ENCODE measurements at regions not wholly inside any gene's neighbourhood (a gene's known extent, or its start where the extent isn't known, plus 50 kb on each side); places are given as distances from the start of the nearest gene placed in this dataset.

DNA sequence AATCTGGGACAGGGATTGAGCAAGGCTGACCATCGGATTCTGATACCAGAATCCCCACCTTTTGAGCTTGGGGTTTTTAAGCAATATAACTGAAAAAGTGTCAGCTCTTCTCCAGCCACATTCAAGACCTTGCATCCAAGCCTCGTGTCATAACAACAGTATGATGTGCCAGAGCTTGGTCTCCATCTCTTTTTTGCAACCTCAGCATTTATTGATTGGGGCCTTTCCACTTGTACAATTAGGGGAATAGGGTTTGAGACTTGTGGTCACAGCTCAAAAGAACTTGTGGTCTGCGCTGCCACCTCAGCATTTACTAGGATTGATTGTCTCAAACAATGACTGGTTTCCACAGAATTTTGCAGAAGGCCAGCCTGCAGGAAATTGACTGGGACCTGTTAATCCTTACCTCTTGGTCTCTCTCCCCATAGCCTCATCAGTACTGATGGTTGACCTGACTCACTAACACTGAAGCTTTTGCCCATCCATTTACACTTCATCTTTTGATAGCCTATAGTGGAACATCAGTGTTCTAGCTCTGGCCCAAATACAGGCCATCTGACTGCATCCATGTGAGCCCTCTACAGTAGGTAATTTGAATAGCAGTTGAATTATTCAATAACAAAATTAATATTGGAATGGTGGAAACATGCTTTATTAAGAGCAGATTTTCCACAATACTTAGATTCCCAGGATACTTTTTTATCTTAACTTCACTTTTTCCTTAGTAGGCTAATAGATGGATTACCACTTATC is 381.6 kb upstream of the PRR16 start:
- no peak for TF ChIP-seq POLR2A (IDR thresholded peaks at IDR 0.05)
- no peak for TF ChIP-seq CTCF (IDR thresholded peaks at IDR 0.05)
